ENCODE measurements at regions not wholly inside any gene's neighbourhood (a gene's known extent, or its start where the extent isn't known, plus 50 kb on each side); places are given as distances from the start of the nearest gene placed in this dataset.

DNA sequence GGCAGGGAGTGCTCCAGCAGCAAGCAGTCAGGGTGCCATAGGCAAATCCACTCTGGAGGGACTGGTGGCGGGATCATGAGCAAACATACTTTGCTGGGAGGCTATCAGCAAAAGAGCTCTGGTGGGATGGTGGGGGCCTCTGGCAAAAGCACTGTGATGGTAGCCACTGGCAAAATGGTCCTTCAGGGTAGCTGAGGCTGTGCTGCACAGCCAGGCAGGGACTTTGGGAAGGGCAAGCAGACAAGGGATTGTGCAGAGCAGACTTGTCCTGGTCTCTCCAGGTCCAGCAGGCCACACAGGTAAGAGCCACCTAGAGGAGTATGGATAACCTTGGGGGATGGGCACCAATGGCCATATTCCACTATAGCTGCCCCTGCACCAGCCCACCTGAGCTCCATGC, 129.4 kb upstream of the OTOS start:
- Histone ChIP-seq H3K27ac (ENCODE audit: low read depth) (no peak overlapping the region), H3K4me3 (ENCODE audit: low read depth, low read length) (no peak overlapping the region), H3K4me1 (ENCODE audit: insufficient read depth) (no peaks in the 10 kb centered on the region), H3K36me3 (ENCODE audit: insufficient read depth) (no peaks in the 10 kb centered on the region)
- WGBS, result 98% methylated on average over 1 of the region's 1 CpG
- no peak for DNase-seq (ENCODE audit: extremely low spot score)

DNA sequence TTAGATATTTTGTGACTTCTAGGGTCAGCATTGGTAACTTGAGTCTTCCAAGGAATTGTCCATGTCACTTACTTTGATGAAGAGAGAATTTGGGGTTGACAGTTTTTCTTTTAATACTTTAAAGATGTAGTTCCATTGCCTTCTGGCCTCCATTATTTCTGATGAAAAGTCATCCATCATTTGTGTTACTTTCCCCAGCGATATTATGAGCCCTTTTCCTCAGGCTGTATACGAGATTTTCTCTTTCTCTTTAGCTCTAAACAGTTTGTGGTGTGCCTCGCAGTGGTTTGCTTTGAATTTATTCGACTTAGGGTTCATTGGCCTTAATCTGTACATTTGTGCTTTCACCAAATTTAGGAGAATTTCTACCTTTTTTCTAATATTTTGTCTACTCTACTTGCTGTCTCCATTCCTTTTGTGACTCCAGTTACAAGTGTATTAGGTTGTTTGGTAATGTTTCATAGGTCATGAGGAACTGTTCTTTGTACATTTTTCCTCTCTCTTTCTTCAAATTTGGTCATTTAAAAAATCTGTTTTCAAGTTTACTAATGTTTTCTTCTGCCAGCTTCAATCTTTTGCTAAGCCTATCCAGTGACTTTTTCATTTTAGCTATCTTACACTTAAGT, 131.4 kb upstream of the OTOS start:
- no peaks in the 10 kb centered on the region for H3K36me3 ChIP-seq (ENCODE audit: insufficient read depth)
- 74% methylated on average over 4 of the region's 4 CpGs for WGBS

DNA sequence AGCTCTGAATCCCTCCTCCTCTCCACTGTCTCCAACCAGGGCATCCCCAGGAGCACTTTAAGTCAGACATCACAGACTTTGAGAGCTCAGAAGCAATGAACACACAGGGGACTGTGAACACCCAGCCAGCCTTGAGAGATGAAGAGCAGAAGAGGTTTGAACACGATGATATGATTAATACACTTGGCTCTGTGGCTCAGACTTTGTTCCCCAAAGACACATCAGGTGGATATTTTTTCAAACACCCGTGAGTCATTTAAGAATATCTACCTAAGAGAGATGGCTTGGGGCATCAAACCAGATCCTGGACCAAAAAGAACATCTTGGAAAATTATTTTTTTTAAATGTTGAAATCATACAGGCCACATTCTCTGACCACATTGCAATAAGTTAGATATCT, 134.9 kb upstream of the OTOS start:
- Histone ChIP-seq H3K27ac (ENCODE audit: low read depth) (no peak overlapping the region), H3K36me3 (ENCODE audit: insufficient read depth) (no peaks in the 10 kb centered on the region), H3K4me1 (ENCODE audit: insufficient read depth) (no peaks in the 10 kb centered on the region), H3K4me3 (ENCODE audit: low read depth, low read length) (no peak overlapping the region)
- DNase-seq (ENCODE audit: extremely low spot score), result no peak
- WGBS, result 44% methylated on average over 2 of the region's 2 CpGs

More for the DNA sequence above, 131.4 kb upstream of the OTOS start:
- no peak overlapping the region for H3K4me3 ChIP-seq (ENCODE audit: low read depth, low read length)
- DNase-seq (ENCODE audit: extremely low spot score), result no peak
- no peaks in the 10 kb centered on the region for H3K4me1 ChIP-seq (ENCODE audit: insufficient read depth)
- H3K27ac ChIP-seq (ENCODE audit: low read depth), result no peak overlapping the region

DNA sequence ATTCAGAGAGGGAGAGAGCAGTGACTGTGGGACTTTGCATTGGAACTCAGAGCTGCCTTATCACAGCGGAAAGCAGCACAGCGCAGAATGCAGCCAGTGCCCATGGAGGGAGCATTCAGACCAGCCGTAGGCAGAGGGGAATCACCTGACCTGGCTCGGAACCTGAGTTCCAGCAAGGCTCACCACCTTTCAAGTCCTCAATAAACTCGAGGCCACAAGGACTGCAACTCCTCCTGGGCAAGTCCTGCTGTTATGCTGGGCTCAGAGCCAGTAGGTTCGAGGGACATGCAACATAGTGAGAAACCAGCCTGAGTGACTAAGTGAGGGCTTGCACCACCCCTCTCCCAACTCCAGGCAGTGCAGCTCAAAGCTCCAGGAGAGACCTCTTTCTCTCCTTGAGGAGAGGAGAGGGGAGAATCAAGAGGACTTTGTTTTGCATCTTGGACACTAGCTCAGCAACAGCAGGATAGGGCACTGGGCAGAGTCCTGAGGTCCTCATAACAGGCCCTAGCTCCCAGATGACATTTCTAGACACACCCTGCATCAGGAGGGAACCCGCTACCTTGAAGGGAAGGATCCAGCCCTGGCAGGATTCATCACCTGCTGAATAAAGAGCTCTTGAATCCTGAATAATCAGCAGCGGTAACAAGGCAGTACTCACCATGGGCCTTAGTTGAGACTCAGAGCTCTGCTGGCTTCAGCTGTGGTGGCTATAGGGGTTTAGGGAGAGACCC, 136.8 kb upstream of the OTOS start:
- Histone ChIP-seq H3K4me1 (ENCODE audit: insufficient read depth) (no peaks in the 10 kb centered on the region), H3K27ac (ENCODE audit: low read depth) (no peak overlapping the region), H3K36me3 (ENCODE audit: insufficient read depth) (no peaks in the 10 kb centered on the region), H3K4me3 (ENCODE audit: low read depth, low read length) (no peak overlapping the region)
- DNase-seq (ENCODE audit: extremely low spot score), result no peak
- WGBS, result 65% methylated on average over 8 of the region's 8 CpGs

GRCh38 chr2:240277807-240278522, 137.5 kb upstream of the OTOS start:
- no peak for DNase-seq (ENCODE audit: extremely low spot score)
- no peak overlapping the region for H3K4me3 ChIP-seq (ENCODE audit: low read depth, low read length)
- H3K4me1 ChIP-seq (ENCODE audit: insufficient read depth), result no peaks in the 10 kb centered on the region
- H3K36me3 ChIP-seq (ENCODE audit: insufficient read depth), result no peaks in the 10 kb centered on the region
- WGBS, result 82% methylated on average over 3 of the region's 3 CpGs
- no peak overlapping the region for H3K27ac ChIP-seq (ENCODE audit: low read depth)

GRCh38 chr2:240278661-240279060, 138.2 kb upstream of the OTOS start:
- DNase-seq (ENCODE audit: extremely low spot score), result no peak
- Histone ChIP-seq H3K4me1 (ENCODE audit: insufficient read depth) (no peaks in the 10 kb centered on the region), H3K36me3 (ENCODE audit: insufficient read depth) (no peaks in the 10 kb centered on the region), H3K4me3 (ENCODE audit: low read depth, low read length) (no peak overlapping the region), H3K27ac (ENCODE audit: low read depth) (no peak overlapping the region)

DNA sequence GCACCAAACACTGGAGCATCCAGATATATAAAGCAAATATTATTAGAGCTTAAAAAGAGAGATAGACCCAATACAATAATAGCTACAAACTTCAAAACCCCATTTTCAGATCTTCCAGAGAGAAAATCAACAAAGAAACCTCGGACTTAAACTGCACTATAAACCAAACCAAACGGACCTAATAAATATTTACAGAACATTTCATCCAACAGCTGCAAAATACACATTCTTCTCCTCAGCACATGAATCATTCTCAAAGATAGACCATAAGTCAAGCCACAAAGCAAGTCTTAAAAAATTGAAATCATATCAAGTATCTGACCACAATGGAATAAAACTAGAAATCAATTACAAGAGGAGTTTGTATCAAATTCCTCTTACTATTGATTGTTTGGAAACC, 140.2 kb upstream of the OTOS start:
- no peak for DNase-seq (ENCODE audit: extremely low spot score)
- no peak overlapping the region for H3K27ac ChIP-seq (ENCODE audit: low read depth)
- H3K4me3 ChIP-seq (ENCODE audit: low read depth, low read length), result no peak overlapping the region
- H3K4me1 ChIP-seq (ENCODE audit: insufficient read depth), result no peaks in the 10 kb centered on the region
- 21% methylated on average over 2 of the region's 2 CpGs for WGBS
- H3K36me3 ChIP-seq (ENCODE audit: insufficient read depth), result no peaks in the 10 kb centered on the region

GRCh38 chr2:240284503-240285259, 144.2 kb upstream of the OTOS start:
- no peak for DNase-seq (ENCODE audit: extremely low spot score)
- no peak overlapping the region for H3K27ac ChIP-seq (ENCODE audit: low read depth)
- no peaks in the 10 kb centered on the region for H3K4me1 ChIP-seq (ENCODE audit: insufficient read depth)
- no peaks in the 10 kb centered on the region for H3K36me3 ChIP-seq (ENCODE audit: insufficient read depth)
- WGBS, result 87% methylated on average over 13 of the region's 13 CpGs
- no peak overlapping the region for H3K4me3 ChIP-seq (ENCODE audit: low read depth, low read length)

DNA sequence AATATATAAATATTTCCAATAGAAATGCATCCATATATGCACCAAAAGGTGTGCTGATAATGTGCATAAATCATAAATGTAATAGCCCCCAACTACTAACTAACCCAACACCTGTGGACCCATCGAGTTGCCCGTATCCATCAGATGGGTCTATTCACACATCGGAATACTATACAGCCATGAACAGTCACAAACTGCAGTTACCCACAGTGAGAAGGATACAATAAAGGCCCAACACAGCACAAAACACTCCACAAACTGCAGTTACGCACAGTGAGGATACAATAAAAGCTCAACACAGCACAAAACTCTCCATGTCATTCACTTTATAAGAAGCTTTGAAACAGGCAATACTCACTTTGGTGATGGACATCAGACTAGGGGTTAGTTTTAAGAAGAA, 145.3 kb upstream of the OTOS start:
- DNase-seq (ENCODE audit: extremely low spot score), result no peak
- H3K4me3 ChIP-seq (ENCODE audit: low read depth, low read length), result no peak overlapping the region
- H3K4me1 ChIP-seq (ENCODE audit: insufficient read depth), result no peaks in the 10 kb centered on the region
- H3K36me3 ChIP-seq (ENCODE audit: insufficient read depth), result no peaks in the 10 kb centered on the region
- 83% methylated on average over 4 of the region's 4 CpGs for WGBS
- H3K27ac ChIP-seq (ENCODE audit: low read depth), result no peak overlapping the region

DNA sequence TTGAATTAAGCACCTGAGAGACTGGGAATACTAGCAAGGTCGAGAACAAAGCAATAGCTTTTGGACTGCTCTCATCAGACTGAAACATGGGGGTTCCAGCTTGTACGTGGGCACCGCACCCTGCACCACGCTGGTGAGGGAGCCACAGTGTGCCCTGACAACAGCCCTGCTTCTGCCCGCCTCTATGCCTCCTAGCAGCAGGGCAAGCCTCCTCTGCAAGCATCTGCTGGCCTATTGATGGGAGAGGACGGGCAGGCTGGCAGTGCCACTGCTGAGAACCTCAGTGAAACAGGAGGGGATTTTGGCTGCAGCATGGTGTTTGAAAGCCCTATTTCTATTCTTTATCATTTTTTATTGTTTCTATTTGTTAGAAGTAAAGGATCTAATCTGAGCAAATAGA, 146.1 kb upstream of the OTOS start:
- Histone ChIP-seq H3K4me3 (ENCODE audit: low read depth, low read length) (no peak overlapping the region), H3K36me3 (ENCODE audit: insufficient read depth) (no peaks in the 10 kb centered on the region), H3K4me1 (ENCODE audit: insufficient read depth) (no peaks in the 10 kb centered on the region), H3K27ac (ENCODE audit: low read depth) (no peak overlapping the region)
- 83% methylated on average over 6 of the region's 6 CpGs for WGBS
- DNase-seq (ENCODE audit: extremely low spot score), result no peak

- Histone ChIP-seq H3K27ac (ENCODE audit: low read depth) (no peak overlapping the region), H3K36me3 (ENCODE audit: insufficient read depth) (no peaks in the 10 kb centered on the region), H3K4me1 (ENCODE audit: insufficient read depth) (no peaks in the 10 kb centered on the region), H3K4me3 (ENCODE audit: low read depth, low read length) (no peak overlapping the region)
- no peak for DNase-seq (ENCODE audit: extremely low spot score)
- 84% methylated on average over 14 of the region's 14 CpGs for WGBS
Measured at GRCh38 chr2:240287011-240287410, 146.6 kb upstream of the OTOS start.

GRCh38 chr2:240287496-240288086, 147.1 kb upstream of the OTOS start:
- Histone ChIP-seq H3K4me3 (ENCODE audit: low read depth, low read length) (no peak overlapping the region), H3K4me1 (ENCODE audit: insufficient read depth) (no peaks in the 10 kb centered on the region), H3K27ac (ENCODE audit: low read depth) (no peak overlapping the region), H3K36me3 (ENCODE audit: insufficient read depth) (no peaks in the 10 kb centered on the region)
- DNase-seq (ENCODE audit: extremely low spot score), result no peak
- 78% methylated on average over 11 of the region's 11 CpGs for WGBS

- no peak overlapping the region for H3K27ac ChIP-seq (ENCODE audit: low read depth)
- no peak overlapping the region for H3K4me3 ChIP-seq (ENCODE audit: low read depth, low read length)
- no peak for DNase-seq (ENCODE audit: extremely low spot score)
- no peaks in the 10 kb centered on the region for H3K4me1 ChIP-seq (ENCODE audit: insufficient read depth)
- H3K36me3 ChIP-seq (ENCODE audit: insufficient read depth), result no peaks in the 10 kb centered on the region
- 85% methylated on average over 7 of the region's 7 CpGs for WGBS
Measured at GRCh38 chr2:240288087-240288521, 147.4 kb upstream of the GPC1 start.
